ENCODE measurements at regions not wholly inside any gene's neighbourhood (a gene's known extent, or its start where the extent isn't known, plus 50 kb on each side); places are given as distances from the start of the nearest gene placed in this dataset.

GRCh38 chr13:48902368-48902767 is 73.3 kb upstream of the FNDC3A start:
- Histone ChIP-seq H3K9ac (ENCODE audit: insufficient read depth in 1 of 2, low read length in 2 of 2) (no peak overlapping the region), H3K36me3 (ENCODE audit: control insufficient read depth in 4 of 4, insufficient read depth in 4 of 4, low read length in 4 of 4) (no peaks in the 10 kb centered on the region), H3K27ac (ENCODE audit: low read depth in 1 of 2, low read length in 1 of 2) (peak overlapping the region in 1 of 2 donors; percentile 33), H3K27me3 (ENCODE audit: control insufficient read depth in 3 of 3, insufficient read depth in 3 of 3, low read length in 2 of 3) (no peaks in the 10 kb centered on the region), H3K4me1 (ENCODE audit: control insufficient read depth in 5 of 5, insufficient read depth in 5 of 5, low read length in 5 of 5) (peaks cover 0 to 3% (median 0%) of the 10 kb centered on the region in 5 donors), H3K4me3 (no peak overlapping the region), H3K9me3 (ENCODE audit: control insufficient read depth in 4 of 4, insufficient read depth in 3 of 4, low read length in 3 of 4) (no peaks in the 10 kb centered on the region)
- DNase-seq = no peak
- TF ChIP-seq, protein P1, sequence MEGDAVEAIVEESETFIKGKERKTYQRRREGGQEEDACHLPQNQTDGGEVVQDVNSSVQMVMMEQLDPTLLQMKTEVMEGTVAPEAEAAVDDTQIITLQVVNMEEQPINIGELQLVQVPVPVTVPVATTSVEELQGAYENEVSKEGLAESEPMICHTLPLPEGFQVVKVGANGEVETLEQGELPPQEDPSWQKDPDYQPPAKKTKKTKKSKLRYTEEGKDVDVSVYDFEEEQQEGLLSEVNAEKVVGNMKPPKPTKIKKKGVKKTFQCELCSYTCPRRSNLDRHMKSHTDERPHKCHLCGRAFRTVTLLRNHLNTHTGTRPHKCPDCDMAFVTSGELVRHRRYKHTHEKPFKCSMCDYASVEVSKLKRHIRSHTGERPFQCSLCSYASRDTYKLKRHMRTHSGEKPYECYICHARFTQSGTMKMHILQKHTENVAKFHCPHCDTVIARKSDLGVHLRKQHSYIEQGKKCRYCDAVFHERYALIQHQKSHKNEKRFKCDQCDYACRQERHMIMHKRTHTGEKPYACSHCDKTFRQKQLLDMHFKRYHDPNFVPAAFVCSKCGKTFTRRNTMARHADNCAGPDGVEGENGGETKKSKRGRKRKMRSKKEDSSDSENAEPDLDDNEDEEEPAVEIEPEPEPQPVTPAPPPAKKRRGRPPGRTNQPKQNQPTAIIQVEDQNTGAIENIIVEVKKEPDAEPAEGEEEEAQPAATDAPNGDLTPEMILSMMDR (IDR thresholded peaks at IDR 0.05; ENCODE audit: control extremely low read depth, extremely low read depth) = no peak
- WGBS, 2 donors = 61 to 67% methylated on average over 1 of the region's 1 CpG
- ATAC-seq (ENCODE audit: insufficient read depth, low FRiP score) = no peak

- TF ChIP-seq, protein P1 (IDR thresholded peaks at IDR 0.05; ENCODE audit: control extremely low read depth, extremely low read depth) = no peak
- DNase-seq (no peak), ATAC-seq (ENCODE audit: insufficient read depth, low FRiP score) (no peak)
- peaks cover 0 to 3% (median 0%) of the 10 kb centered on the region in 5 donors for H3K4me1 ChIP-seq (ENCODE audit: control insufficient read depth in 5 of 5, insufficient read depth in 5 of 5, low read length in 5 of 5)
- no peaks in the 10 kb centered on the region for H3K27me3 ChIP-seq (ENCODE audit: control insufficient read depth in 3 of 3, insufficient read depth in 3 of 3, low read length in 2 of 3)
- H3K27ac ChIP-seq (ENCODE audit: low read depth in 1 of 2, low read length in 1 of 2) = no peak overlapping the region
- no peaks in the 10 kb centered on the region for H3K36me3 ChIP-seq (ENCODE audit: control insufficient read depth in 4 of 4, insufficient read depth in 4 of 4, low read length in 4 of 4)
- no peak overlapping the region for H3K4me3 ChIP-seq
- H3K9ac ChIP-seq (ENCODE audit: insufficient read depth in 1 of 2, low read length in 2 of 2) = no peak overlapping the region
- WGBS, 2 donors = 94 to 95% methylated on average over 2 of the region's 2 CpGs
- no peaks in the 10 kb centered on the region for H3K9me3 ChIP-seq (ENCODE audit: control insufficient read depth in 4 of 4, insufficient read depth in 3 of 4, low read length in 3 of 4)
Measured at GRCh38 chr13:48904668-48905290, 70.9 kb upstream of the FNDC3A start.

- TF ChIP-seq, protein P1 (IDR thresholded peaks at IDR 0.05; ENCODE audit: control extremely low read depth, extremely low read depth) = no peak
Measured at GRCh38 chr13:48906200-48906599, 69.5 kb upstream of the FNDC3A start.

More at GRCh38 chr13:48906200-48906599, 69.5 kb upstream of the FNDC3A start:
- H3K4me1 ChIP-seq (ENCODE audit: control insufficient read depth in 5 of 5, insufficient read depth in 5 of 5, low read length in 5 of 5) = peaks cover 0 to 3% (median 0%) of the 10 kb centered on the region in 5 donors
- no peak overlapping the region for H3K9ac ChIP-seq (ENCODE audit: insufficient read depth in 1 of 2, low read length in 2 of 2)
- H3K4me3 ChIP-seq = no peak overlapping the region
- no peak for ATAC-seq (ENCODE audit: insufficient read depth, low FRiP score)
- H3K27me3 ChIP-seq (ENCODE audit: control insufficient read depth in 3 of 3, insufficient read depth in 3 of 3, low read length in 2 of 3) = no peaks in the 10 kb centered on the region
- no peak for DNase-seq
- no peaks in the 10 kb centered on the region for H3K36me3 ChIP-seq (ENCODE audit: control insufficient read depth in 4 of 4, insufficient read depth in 4 of 4, low read length in 4 of 4)
- no peaks in the 10 kb centered on the region for H3K9me3 ChIP-seq (ENCODE audit: control insufficient read depth in 4 of 4, insufficient read depth in 3 of 4, low read length in 3 of 4)
- 87 to 90% methylated on average over 6 of the region's 6 CpGs for WGBS, 2 donors
- H3K27ac ChIP-seq (ENCODE audit: low read depth in 1 of 2, low read length in 1 of 2) = no peak overlapping the region

Measured in lung (tissue), 11 donors.